ENCODE measurements at regions not wholly inside any gene's neighbourhood (a gene's known extent, or its start where the extent isn't known, plus 50 kb on each side); places are given as distances from the start of the nearest gene placed in this dataset.

DNA sequence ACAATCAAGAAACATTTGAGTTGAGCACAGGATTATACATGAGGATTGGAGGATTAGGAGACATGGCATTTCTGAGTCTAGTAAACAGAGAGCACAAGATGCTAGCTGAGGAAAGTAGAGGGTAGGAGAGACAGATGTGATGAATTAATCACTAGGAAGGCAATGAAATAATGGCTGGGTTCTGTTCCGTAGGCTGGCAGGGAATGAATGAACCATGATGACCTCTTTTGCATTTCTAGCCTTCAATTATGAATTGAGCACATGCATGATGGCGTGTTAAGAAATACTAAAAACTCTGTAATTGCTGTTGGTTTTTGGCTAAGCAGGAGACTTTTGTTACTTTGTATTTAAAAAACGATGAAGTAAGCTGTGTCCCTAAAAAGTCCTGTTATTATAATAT is 420.0 kb upstream of the TLE4 start:
- no peak for DNase-seq (ENCODE audit: low spot score)
- Histone ChIP-seq H2AFZ (replicated peaks) (no peak overlapping the region), H3K27me3 (no peaks in the 10 kb centered on the region), H3K36me3 (no peaks in the 10 kb centered on the region), H3F3A (ENCODE audit: low read depth) (no peaks in the 10 kb centered on the region), H3K27ac (no peak overlapping the region), H3K4me2 (no peak overlapping the region), H3K4me3 (no peak overlapping the region), H4K20me1 (ENCODE audit: low read depth) (no peaks in the 10 kb centered on the region), H3K4me1 (no peaks in the 10 kb centered on the region), H3K9me3 (ENCODE audit: low read depth) (no peaks in the 10 kb centered on the region), H3K79me2 (ENCODE audit: low read depth) (no peaks in the 10 kb centered on the region), H3K9ac (no peak overlapping the region)
- Mint-ChIP-seq H3K4me1 (no peaks in the 10 kb centered on the region), H3K9me3 (no peaks in the 10 kb centered on the region), H3K4me3 (no peak overlapping the region), H3K27me3 (ENCODE audit: insufficient read depth, low read depth) (no peaks in the 10 kb centered on the region), H3K27ac (no peak overlapping the region), H3K36me3 (no peaks in the 10 kb centered on the region)
- TF ChIP-seq, protein P1, sequence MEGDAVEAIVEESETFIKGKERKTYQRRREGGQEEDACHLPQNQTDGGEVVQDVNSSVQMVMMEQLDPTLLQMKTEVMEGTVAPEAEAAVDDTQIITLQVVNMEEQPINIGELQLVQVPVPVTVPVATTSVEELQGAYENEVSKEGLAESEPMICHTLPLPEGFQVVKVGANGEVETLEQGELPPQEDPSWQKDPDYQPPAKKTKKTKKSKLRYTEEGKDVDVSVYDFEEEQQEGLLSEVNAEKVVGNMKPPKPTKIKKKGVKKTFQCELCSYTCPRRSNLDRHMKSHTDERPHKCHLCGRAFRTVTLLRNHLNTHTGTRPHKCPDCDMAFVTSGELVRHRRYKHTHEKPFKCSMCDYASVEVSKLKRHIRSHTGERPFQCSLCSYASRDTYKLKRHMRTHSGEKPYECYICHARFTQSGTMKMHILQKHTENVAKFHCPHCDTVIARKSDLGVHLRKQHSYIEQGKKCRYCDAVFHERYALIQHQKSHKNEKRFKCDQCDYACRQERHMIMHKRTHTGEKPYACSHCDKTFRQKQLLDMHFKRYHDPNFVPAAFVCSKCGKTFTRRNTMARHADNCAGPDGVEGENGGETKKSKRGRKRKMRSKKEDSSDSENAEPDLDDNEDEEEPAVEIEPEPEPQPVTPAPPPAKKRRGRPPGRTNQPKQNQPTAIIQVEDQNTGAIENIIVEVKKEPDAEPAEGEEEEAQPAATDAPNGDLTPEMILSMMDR (IDR thresholded peaks at IDR 0.05): no peak
- TF ChIP-seq EZH2 (IDR thresholded peaks at IDR 0.05): no peak
- no peak for TF ChIP-seq EZH2phosphoT487 (IDR thresholded peaks at IDR 0.05)

DNA sequence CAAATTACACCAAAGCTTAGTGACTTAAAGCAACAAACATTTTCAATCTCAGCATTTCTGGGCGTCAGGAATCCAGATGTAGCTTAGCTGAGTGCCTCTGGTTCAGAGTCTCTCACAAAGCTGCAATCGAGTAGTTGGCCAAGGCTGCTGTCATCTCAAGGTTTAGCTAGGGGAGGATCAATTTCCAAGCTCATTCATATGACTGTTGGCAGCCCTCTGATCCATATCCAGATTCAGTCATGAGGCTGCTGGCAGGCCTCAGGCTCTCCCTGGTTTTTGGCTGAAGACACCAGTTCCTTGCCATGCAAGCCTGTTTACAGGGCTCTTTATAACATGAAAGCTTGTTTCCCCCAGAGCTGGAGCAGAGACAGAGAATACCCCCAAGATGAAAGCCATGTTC is 419.5 kb upstream of the TLE4 start:
- H3K36me3 ChIP-seq: no peaks in the 10 kb centered on the region
- Mint-ChIP-seq H3K4me1 (no peaks in the 10 kb centered on the region), H3K9me3 (no peaks in the 10 kb centered on the region), H3K27me3 (ENCODE audit: insufficient read depth, low read depth) (no peaks in the 10 kb centered on the region), H3K4me3 (no peak overlapping the region), H3K36me3 (no peaks in the 10 kb centered on the region), H3K27ac (no peak overlapping the region)
- H3K27ac ChIP-seq: no peak overlapping the region
- TF ChIP-seq EZH2 (IDR thresholded peaks at IDR 0.05): no peak
- TF ChIP-seq EZH2phosphoT487 (IDR thresholded peaks at IDR 0.05): no peak
- TF ChIP-seq, protein P1 (IDR thresholded peaks at IDR 0.05): no peak
- no peak for DNase-seq (ENCODE audit: low spot score)
- H3F3A ChIP-seq (ENCODE audit: low read depth): no peaks in the 10 kb centered on the region
- no peak overlapping the region for H3K4me2 ChIP-seq
- H3K9me3 ChIP-seq (ENCODE audit: low read depth): no peaks in the 10 kb centered on the region
- no peak overlapping the region for H2AFZ ChIP-seq (replicated peaks)
- no peaks in the 10 kb centered on the region for H3K79me2 ChIP-seq (ENCODE audit: low read depth)
- H3K27me3 ChIP-seq: no peaks in the 10 kb centered on the region
- no peak overlapping the region for H3K9ac ChIP-seq
- no peaks in the 10 kb centered on the region for H4K20me1 ChIP-seq (ENCODE audit: low read depth)
- H3K4me1 ChIP-seq: no peaks in the 10 kb centered on the region
- H3K4me3 ChIP-seq: no peak overlapping the region

DNA sequence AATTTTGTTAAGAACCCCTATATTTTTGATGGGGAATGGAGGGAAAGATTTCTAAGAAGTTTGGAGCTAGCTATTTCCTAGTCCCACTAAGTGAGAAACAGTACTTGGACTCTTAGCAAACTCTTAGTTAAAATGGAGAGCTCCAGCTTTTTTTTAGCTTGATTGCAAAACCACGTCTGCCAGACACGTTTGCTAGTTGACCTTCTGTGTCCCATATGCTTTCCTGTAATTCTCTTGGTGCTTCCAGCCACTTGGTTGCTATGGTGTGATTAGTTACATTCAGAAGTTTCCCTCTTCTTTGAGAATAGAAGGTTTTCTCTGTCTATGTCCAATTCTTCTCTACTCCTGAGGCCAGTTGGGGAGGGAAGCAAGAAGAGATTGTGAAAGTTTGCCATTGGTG is 417.0 kb upstream of the TLE4 start:
- Histone ChIP-seq H3K27ac (no peak overlapping the region), H3K27me3 (no peaks in the 10 kb centered on the region), H3F3A (ENCODE audit: low read depth) (no peaks in the 10 kb centered on the region), H3K4me1 (no peaks in the 10 kb centered on the region), H3K79me2 (ENCODE audit: low read depth) (no peaks in the 10 kb centered on the region), H4K20me1 (ENCODE audit: low read depth) (no peaks in the 10 kb centered on the region), H3K9me3 (ENCODE audit: low read depth) (no peaks in the 10 kb centered on the region), H3K4me3 (no peak overlapping the region), H3K9ac (no peak overlapping the region), H3K36me3 (no peaks in the 10 kb centered on the region), H2AFZ (replicated peaks) (no peak overlapping the region), H3K4me2 (no peak overlapping the region)
- Mint-ChIP-seq H3K36me3 (no peaks in the 10 kb centered on the region), H3K4me1 (no peaks in the 10 kb centered on the region), H3K4me3 (no peak overlapping the region), H3K27me3 (ENCODE audit: insufficient read depth, low read depth) (no peaks in the 10 kb centered on the region), H3K9me3 (no peaks in the 10 kb centered on the region), H3K27ac (no peak overlapping the region)
- TF ChIP-seq, protein P1 (IDR thresholded peaks at IDR 0.05): no peak
- TF ChIP-seq EZH2phosphoT487 (IDR thresholded peaks at IDR 0.05): no peak
- TF ChIP-seq EZH2 (IDR thresholded peaks at IDR 0.05): no peak
- no peak for DNase-seq (ENCODE audit: low spot score)

DNA sequence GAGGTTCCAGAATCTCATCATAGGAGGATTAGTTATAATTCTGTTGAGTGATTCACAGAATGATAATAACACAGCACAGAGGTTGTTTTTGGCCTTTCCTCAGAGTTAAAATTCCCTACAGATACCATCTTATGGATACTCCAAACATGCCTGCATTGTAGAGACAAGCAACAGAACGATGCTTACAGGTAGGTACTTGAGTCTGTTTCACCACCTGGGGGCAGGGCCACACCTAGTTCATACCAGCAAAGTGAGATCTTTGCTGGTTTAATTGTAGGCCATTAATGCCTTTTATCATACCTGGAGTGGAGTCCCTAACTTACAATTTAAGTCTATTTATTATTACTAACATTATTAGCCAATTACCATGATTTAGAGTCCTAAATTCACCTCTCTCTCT is 416.5 kb upstream of the TLE4 start:
- H3K79me2 ChIP-seq (ENCODE audit: low read depth): no peaks in the 10 kb centered on the region
- no peaks in the 10 kb centered on the region for H3F3A ChIP-seq (ENCODE audit: low read depth)
- Mint-ChIP-seq H3K27ac (no peak overlapping the region), H3K27me3 (ENCODE audit: insufficient read depth, low read depth) (no peaks in the 10 kb centered on the region), H3K36me3 (no peaks in the 10 kb centered on the region), H3K4me3 (no peak overlapping the region), H3K9me3 (no peaks in the 10 kb centered on the region), H3K4me1 (no peaks in the 10 kb centered on the region)
- no peak for DNase-seq (ENCODE audit: low spot score)
- H2AFZ ChIP-seq (replicated peaks): no peak overlapping the region
- H3K36me3 ChIP-seq: no peaks in the 10 kb centered on the region
- no peaks in the 10 kb centered on the region for H3K9me3 ChIP-seq (ENCODE audit: low read depth)
- TF ChIP-seq EZH2phosphoT487 (IDR thresholded peaks at IDR 0.05) (no peak), EZH2 (IDR thresholded peaks at IDR 0.05) (no peak)
- TF ChIP-seq, protein P1 (IDR thresholded peaks at IDR 0.05): no peak
- H4K20me1 ChIP-seq (ENCODE audit: low read depth): no peaks in the 10 kb centered on the region
- H3K27ac ChIP-seq: no peak overlapping the region
- H3K4me2 ChIP-seq: no peak overlapping the region
- no peak overlapping the region for H3K4me3 ChIP-seq
- H3K9ac ChIP-seq: no peak overlapping the region
- H3K4me1 ChIP-seq: no peaks in the 10 kb centered on the region
- H3K27me3 ChIP-seq: no peaks in the 10 kb centered on the region
